ENCODE measurements at regions not wholly inside any gene's neighbourhood (a gene's known extent, or its start where the extent isn't known, plus 50 kb on each side); places are given as distances from the start of the nearest gene placed in this dataset.

- no peaks in the 10 kb centered on the region for H3K36me3 ChIP-seq (ENCODE audit: control insufficient read depth in 4 of 4, insufficient read depth in 3 of 4, low read depth in 1 of 4, low read length in 3 of 4)
- peaks cover 0 to under 1% (median 0%) of the 10 kb centered on the region in 4 donors for H3K4me1 ChIP-seq (ENCODE audit: control insufficient read depth in 4 of 4, insufficient read depth in 4 of 4, low read length in 3 of 4)
- TF ChIP-seq SP1 (IDR thresholded peaks at IDR 0.05) (no peak), FOXA2 (IDR thresholded peaks at IDR 0.05) (no peak), RAD21 (IDR thresholded peaks at IDR 0.05) (no peak), TAF1 (conservative IDR thresholded peaks at IDR 0.05) (no peak), NR2F2 (IDR thresholded peaks at IDR 0.05) (no peak), HNF4A (conservative IDR thresholded peaks at IDR 0.05) (no peak), EGR1 (IDR thresholded peaks at IDR 0.05; ENCODE audit: low read depth in 2 of 2) (no peak), JUND (IDR thresholded peaks at IDR 0.05) (no peak), MAX (IDR thresholded peaks at IDR 0.05) (no peak), FOXA1 (IDR thresholded peaks at IDR 0.05) (no peak), GABPA (IDR thresholded peaks at IDR 0.05 in 1 of 2, conservative IDR thresholded peaks at IDR 0.05 in 1 of 2) (no peak), RXRA (IDR thresholded peaks at IDR 0.05) (no peak), HNF4G (IDR thresholded peaks at IDR 0.05) (no peak), ZBTB33 (IDR thresholded peaks at IDR 0.05) (no peak)
- TF ChIP-seq, protein P1, sequence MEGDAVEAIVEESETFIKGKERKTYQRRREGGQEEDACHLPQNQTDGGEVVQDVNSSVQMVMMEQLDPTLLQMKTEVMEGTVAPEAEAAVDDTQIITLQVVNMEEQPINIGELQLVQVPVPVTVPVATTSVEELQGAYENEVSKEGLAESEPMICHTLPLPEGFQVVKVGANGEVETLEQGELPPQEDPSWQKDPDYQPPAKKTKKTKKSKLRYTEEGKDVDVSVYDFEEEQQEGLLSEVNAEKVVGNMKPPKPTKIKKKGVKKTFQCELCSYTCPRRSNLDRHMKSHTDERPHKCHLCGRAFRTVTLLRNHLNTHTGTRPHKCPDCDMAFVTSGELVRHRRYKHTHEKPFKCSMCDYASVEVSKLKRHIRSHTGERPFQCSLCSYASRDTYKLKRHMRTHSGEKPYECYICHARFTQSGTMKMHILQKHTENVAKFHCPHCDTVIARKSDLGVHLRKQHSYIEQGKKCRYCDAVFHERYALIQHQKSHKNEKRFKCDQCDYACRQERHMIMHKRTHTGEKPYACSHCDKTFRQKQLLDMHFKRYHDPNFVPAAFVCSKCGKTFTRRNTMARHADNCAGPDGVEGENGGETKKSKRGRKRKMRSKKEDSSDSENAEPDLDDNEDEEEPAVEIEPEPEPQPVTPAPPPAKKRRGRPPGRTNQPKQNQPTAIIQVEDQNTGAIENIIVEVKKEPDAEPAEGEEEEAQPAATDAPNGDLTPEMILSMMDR (IDR thresholded peaks at IDR 0.05; ENCODE audit: low read depth, low read length, missing input control), result no peak
- TF ChIP-seq, protein P2, sequence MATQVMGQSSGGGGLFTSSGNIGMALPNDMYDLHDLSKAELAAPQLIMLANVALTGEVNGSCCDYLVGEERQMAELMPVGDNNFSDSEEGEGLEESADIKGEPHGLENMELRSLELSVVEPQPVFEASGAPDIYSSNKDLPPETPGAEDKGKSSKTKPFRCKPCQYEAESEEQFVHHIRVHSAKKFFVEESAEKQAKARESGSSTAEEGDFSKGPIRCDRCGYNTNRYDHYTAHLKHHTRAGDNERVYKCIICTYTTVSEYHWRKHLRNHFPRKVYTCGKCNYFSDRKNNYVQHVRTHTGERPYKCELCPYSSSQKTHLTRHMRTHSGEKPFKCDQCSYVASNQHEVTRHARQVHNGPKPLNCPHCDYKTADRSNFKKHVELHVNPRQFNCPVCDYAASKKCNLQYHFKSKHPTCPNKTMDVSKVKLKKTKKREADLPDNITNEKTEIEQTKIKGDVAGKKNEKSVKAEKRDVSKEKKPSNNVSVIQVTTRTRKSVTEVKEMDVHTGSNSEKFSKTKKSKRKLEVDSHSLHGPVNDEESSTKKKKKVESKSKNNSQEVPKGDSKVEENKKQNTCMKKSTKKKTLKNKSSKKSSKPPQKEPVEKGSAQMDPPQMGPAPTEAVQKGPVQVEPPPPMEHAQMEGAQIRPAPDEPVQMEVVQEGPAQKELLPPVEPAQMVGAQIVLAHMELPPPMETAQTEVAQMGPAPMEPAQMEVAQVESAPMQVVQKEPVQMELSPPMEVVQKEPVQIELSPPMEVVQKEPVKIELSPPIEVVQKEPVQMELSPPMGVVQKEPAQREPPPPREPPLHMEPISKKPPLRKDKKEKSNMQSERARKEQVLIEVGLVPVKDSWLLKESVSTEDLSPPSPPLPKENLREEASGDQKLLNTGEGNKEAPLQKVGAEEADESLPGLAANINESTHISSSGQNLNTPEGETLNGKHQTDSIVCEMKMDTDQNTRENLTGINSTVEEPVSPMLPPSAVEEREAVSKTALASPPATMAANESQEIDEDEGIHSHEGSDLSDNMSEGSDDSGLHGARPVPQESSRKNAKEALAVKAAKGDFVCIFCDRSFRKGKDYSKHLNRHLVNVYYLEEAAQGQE (IDR thresholded peaks at IDR 0.05), result no peak
- no peak overlapping the region for H3K9ac ChIP-seq (ENCODE audit: low read depth in 1 of 2, low read length in 2 of 2)
- 76% methylated on average over 4 of the region's 4 CpGs for WGBS
- DNase-seq (ENCODE audit: low spot score), result no peak
- H3K27me3 ChIP-seq (ENCODE audit: control insufficient read depth in 4 of 4, insufficient read depth in 4 of 4, low read length in 3 of 4), result no peaks in the 10 kb centered on the region
- H3K27ac ChIP-seq (ENCODE audit: low read depth in 1 of 2, low read length in 2 of 2), result no peak overlapping the region
- no peaks in the 10 kb centered on the region for H3K9me3 ChIP-seq (ENCODE audit: control insufficient read depth in 4 of 4, low read length in 3 of 4)
- no peak overlapping the region for H3K4me3 ChIP-seq (ENCODE audit: low read depth in 1 of 3, low read length in 3 of 3)
These were observed 125.0 kb upstream of the TSHZ2 start for GRCh38 chr20:52847029-52847660.

DNA sequence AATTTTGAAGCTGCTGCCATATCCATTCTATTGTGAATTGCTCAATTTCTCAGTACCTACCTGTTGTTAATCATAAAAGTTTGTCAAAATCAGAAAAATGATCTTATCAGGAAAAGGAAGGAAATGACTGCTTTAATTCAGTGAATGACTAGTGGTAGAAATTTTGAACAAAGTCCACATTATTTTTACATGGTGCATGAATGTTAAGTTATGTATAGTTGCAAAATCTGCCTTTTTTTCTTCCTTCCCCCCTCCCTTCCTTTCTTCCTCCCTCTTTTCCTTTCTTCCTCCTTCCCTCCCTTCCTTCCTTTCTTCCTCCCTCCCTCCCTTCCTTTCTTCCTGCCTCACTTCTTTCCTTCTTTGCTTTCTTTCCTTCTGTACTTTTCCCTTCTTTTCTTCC is 127.1 kb upstream of the TSHZ2 start:
- no peaks in the 10 kb centered on the region for H3K4me1 ChIP-seq (ENCODE audit: control insufficient read depth in 4 of 4, insufficient read depth in 4 of 4, low read length in 3 of 4)
- H3K27me3 ChIP-seq (ENCODE audit: control insufficient read depth in 4 of 4, insufficient read depth in 4 of 4, low read length in 3 of 4), result no peaks in the 10 kb centered on the region
- H3K9me3 ChIP-seq (ENCODE audit: control insufficient read depth in 4 of 4, low read length in 3 of 4), result no peaks in the 10 kb centered on the region
- H3K27ac ChIP-seq (ENCODE audit: low read depth in 1 of 2, low read length in 2 of 2), result no peak overlapping the region
- H3K4me3 ChIP-seq (ENCODE audit: low read depth in 1 of 3, low read length in 3 of 3), result no peak overlapping the region
- no peaks in the 10 kb centered on the region for H3K36me3 ChIP-seq (ENCODE audit: control insufficient read depth in 4 of 4, insufficient read depth in 3 of 4, low read depth in 1 of 4, low read length in 3 of 4)
- DNase-seq (ENCODE audit: low spot score), result no peak
- no peak overlapping the region for H3K9ac ChIP-seq (ENCODE audit: low read depth in 1 of 2, low read length in 2 of 2)
- TF ChIP-seq HNF4A (conservative IDR thresholded peaks at IDR 0.05) (no peak), SP1 (IDR thresholded peaks at IDR 0.05) (no peak), YY1 (IDR thresholded peaks at IDR 0.05) (no peak), ZBTB33 (IDR thresholded peaks at IDR 0.05) (no peak), FOXA1 (IDR thresholded peaks at IDR 0.05) (no peak), GABPA (IDR thresholded peaks at IDR 0.05 in 1 of 2, conservative IDR thresholded peaks at IDR 0.05 in 1 of 2) (no peak), RXRA (IDR thresholded peaks at IDR 0.05) (no peak), RAD21 (IDR thresholded peaks at IDR 0.05) (no peak), EGR1 (IDR thresholded peaks at IDR 0.05; ENCODE audit: low read depth in 2 of 2) (no peak), ATF3 (IDR thresholded peaks at IDR 0.05) (no peak), HNF4G (IDR thresholded peaks at IDR 0.05) (no peak)
- TF ChIP-seq, protein P2 (IDR thresholded peaks at IDR 0.05), result no peak
